Fibroblast of lung (primary cell): ENCODE measurements at regions not wholly inside any gene's neighbourhood (a gene's known extent, or its start where the extent isn't known, plus 50 kb on each side); places are given as distances from the start of the nearest gene placed in this dataset.
A peak's percentile ranks its signal among the peaks of the same experiment; 100 is the strongest.

Source experiments
- DNase-seq, 2 donors: peaks; one replicate each; pipeline versions ENCODE4 v3.0.0 to v3.0.0-alpha.2; 2010; ENCODE audit warnings: low read depth in 2 of 2
- H2AFZ ChIP-seq: 2 replicates; pipeline ENCODE4 v1.5.1; 2012; ENCODE audit warnings: low read length, control low read depth, inconsistent platforms
- H3K27ac ChIP-seq: 2 replicates; pipeline ENCODE4 v1.5.1; 2011; ENCODE audit warnings: low read length, control low read depth; ENCODE audit not compliant: insufficient read depth
- H3K27me3 ChIP-seq: 2 replicates; pipeline ENCODE4 v1.5.1; 2011; ENCODE audit warnings: mild to moderate bottlenecking, low read length; ENCODE audit not compliant: control insufficient read depth, insufficient read depth
- H3K36me3 ChIP-seq: 2 replicates; pipeline ENCODE4 v1.5.1; 2011; ENCODE audit warnings: low read length; ENCODE audit not compliant: control insufficient read depth, insufficient read depth
- H3K4me1 ChIP-seq: 2 replicates; pipeline ENCODE4 v1.5.1; 2011; ENCODE audit warnings: low read length; ENCODE audit not compliant: control insufficient read depth, insufficient read depth; ENCODE audit errors: extremely low read depth
- H3K4me2 ChIP-seq: 2 replicates; pipeline ENCODE4 v1.5.1; 2011; ENCODE audit warnings: low read length, control low read depth; ENCODE audit not compliant: insufficient read depth; ENCODE audit errors: extremely low read depth
- H3K4me3 ChIP-seq, 4 experiments: fragments of 200-600 bp in 1 of 4; sonication (generic) in 1 of 4; replicated peaks in 1 of 4; 2 replicates each; pipeline ENCODE4 v1.5.1; 2011 to 2016; ENCODE audit warnings: low read length in 4 of 4, low read depth in 3 of 4, mild to moderate bottlenecking in 3 of 4, control low read depth in 2 of 4, inconsistent platforms in 1 of 4, mixed read lengths in 1 of 4; ENCODE audit not compliant: insufficient read depth in 1 of 4; ENCODE audit errors: control extremely low read depth in 1 of 4
- H3K79me2 ChIP-seq: 2 replicates; pipeline ENCODE4 v1.5.1; 2012; ENCODE audit warnings: mild to moderate bottlenecking, low read length, inconsistent platforms; ENCODE audit not compliant: control insufficient read depth, insufficient read depth
- H3K9ac ChIP-seq: 2 replicates; pipeline ENCODE4 v1.5.1; 2011; ENCODE audit warnings: mild to moderate bottlenecking, low read length, control low read depth; ENCODE audit not compliant: insufficient read depth
- H3K9me3 ChIP-seq: 2 replicates; pipeline ENCODE4 v1.5.1; 2012; ENCODE audit warnings: low read depth, low read length; ENCODE audit not compliant: control insufficient read depth, insufficient read depth
- H4K20me1 ChIP-seq: 2 replicates; pipeline ENCODE4 v1.5.1; 2011; ENCODE audit warnings: low read length; ENCODE audit not compliant: control insufficient read depth, insufficient read depth; ENCODE audit errors: extremely low read depth
- CTCF ChIP-seq, 2 donors: IDR thresholded peaks in 1 of 2; conservative IDR thresholded peaks in 1 of 2; 1 replicate in 1 of 2; 2 replicates in 1 of 2; pipeline ENCODE4 v1.5.1; 2011 to 2012; ENCODE audit warnings: low read length in 2 of 2, control low read depth in 1 of 2, inconsistent platforms in 1 of 2, low read depth in 1 of 2, mild to moderate bottlenecking in 1 of 2
- EZH2 ChIP-seq: IDR thresholded peaks from 2 replicates; pipeline ENCODE4 v1.5.1; 2012; ENCODE audit warnings: low read length, control low read depth, mild to moderate bottlenecking; ENCODE audit errors: missing control alignments

DNA sequence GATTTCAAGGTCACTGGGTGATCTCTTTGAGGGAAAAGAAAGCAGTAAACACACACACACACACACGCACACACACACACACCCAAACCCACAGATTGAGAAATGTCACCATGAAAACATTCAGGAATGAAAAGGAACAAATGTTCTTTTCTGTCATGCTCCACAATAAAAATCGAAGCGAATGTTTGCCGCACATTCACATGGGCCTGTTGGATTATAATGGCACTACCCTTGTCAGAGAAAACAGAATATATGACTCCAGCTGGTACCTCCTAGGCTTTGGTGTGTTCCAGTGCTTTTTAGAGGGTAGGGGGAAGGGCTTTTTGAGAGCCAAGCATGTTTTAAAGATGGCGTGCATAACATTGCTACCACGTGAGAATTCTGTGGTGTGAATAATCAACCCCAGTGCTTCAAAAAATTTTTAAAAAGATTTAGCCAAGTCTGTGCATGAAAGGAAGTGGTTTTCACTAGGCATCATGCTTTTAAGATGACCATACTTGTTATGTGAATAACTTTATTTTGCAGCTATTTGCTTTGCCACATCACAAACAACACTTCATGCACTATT, 120.8 kb upstream of the ZNF608 start:
- no peak overlapping the region for H3K9ac ChIP-seq
- no peak overlapping the region for H3K27ac ChIP-seq
- peak in 1 of 2 donors; percentile 94 for DNase-seq
- H3K79me2 ChIP-seq: no peaks in the 10 kb centered on the region
- H3K4me1 ChIP-seq: peaks cover 6% of the 10 kb centered on the region
- TF ChIP-seq EZH2: no peak
- no peak for TF ChIP-seq CTCF (conservative IDR thresholded peaks at IDR 0.05 in 1 of 2, IDR thresholded peaks at IDR 0.05 in 1 of 2; ENCODE audit: low read depth in 1 of 2, low read length in 2 of 2)
- H3K27me3 ChIP-seq: no peaks in the 10 kb centered on the region
- no peaks in the 10 kb centered on the region for H4K20me1 ChIP-seq
- H3K4me3 ChIP-seq: no peak overlapping the region
- H3K9me3 ChIP-seq: no peaks in the 10 kb centered on the region
- no peaks in the 10 kb centered on the region for H3K36me3 ChIP-seq
- no peak overlapping the region for H3K4me2 ChIP-seq
- no peak overlapping the region for H2AFZ ChIP-seq

DNA sequence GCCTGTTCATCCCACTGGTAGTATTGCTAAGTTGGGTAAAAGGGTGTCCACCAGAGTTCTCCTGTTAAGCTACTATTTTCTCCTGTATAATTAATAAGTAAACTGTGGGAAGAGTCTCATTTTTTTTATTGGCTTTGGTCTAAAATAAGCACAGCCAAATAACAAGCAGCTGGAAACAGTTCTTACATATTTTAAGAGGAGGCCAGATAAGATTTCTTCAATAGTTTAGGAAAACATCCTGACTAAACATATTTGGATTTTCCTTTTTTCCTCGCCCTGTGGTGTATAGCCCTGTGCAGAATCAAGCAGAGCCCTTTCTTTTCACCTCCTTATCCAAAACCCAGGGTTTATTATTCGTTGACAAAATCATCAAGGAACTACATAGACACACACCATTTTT, 122.2 kb upstream of the ZNF608 start:
- no peaks in the 10 kb centered on the region for H3K36me3 ChIP-seq
- H3K9me3 ChIP-seq: no peaks in the 10 kb centered on the region
- no peak overlapping the region for H2AFZ ChIP-seq
- no peak overlapping the region for H3K4me3 ChIP-seq
- H4K20me1 ChIP-seq: no peaks in the 10 kb centered on the region
- H3K79me2 ChIP-seq: no peaks in the 10 kb centered on the region
- no peaks in the 10 kb centered on the region for H3K27me3 ChIP-seq
- DNase-seq: peak in 1 of 2 donors; percentile 52
- no peak overlapping the region for H3K9ac ChIP-seq
- H3K4me2 ChIP-seq: no peak overlapping the region
- H3K27ac ChIP-seq: no peak overlapping the region
- TF ChIP-seq EZH2 (no peak), CTCF (conservative IDR thresholded peaks at IDR 0.05 in 1 of 2, IDR thresholded peaks at IDR 0.05 in 1 of 2; ENCODE audit: low read depth in 1 of 2, low read length in 2 of 2) (no peak)
- peaks cover 6% of the 10 kb centered on the region for H3K4me1 ChIP-seq

DNA sequence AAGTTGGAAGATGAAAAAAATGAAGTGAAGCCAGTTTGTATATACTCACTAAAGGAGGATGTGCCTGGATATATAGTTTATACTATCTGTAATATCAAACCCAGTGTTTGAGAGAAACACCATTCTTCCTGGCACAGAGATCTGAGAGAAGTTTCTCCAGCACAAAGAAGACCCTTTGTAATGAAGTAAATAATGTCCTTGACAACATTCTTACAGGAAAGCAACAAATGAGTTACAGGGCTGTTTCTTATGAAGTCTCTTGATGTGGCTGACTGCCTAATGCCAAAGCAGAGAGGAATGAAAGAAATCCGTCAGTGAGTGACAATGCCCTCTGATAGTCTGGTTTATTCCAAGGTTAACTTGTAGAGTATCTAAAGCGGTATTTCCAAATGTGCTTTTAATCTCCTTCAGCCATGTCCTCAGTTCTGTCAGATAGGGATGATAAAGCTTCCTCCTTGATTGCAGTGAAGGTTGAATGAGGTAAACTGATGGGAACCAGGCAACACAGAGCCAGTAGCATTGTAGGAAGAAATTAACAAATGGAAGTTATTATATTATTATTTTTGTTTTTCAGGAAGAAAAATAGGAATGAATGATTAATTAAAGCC, 123.1 kb upstream of the ZNF608 start:
- Histone ChIP-seq H3K36me3 (no peaks in the 10 kb centered on the region), H3K27me3 (no peaks in the 10 kb centered on the region), H3K79me2 (no peaks in the 10 kb centered on the region), H3K4me1 (peaks cover 6% of the 10 kb centered on the region), H2AFZ (no peak overlapping the region), H3K9ac (no peak overlapping the region), H3K4me2 (no peak overlapping the region), H3K27ac (no peak overlapping the region), H4K20me1 (no peaks in the 10 kb centered on the region), H3K4me3 (no peak overlapping the region), H3K9me3 (no peaks in the 10 kb centered on the region)
- DNase-seq: no peak
- TF ChIP-seq CTCF (conservative IDR thresholded peaks at IDR 0.05 in 1 of 2, IDR thresholded peaks at IDR 0.05 in 1 of 2; ENCODE audit: low read depth in 1 of 2, low read length in 2 of 2) (no peak), EZH2 (no peak)
